Heart left ventricle (tissue), 13 donors: ENCODE measurements at regions not wholly inside any gene's neighbourhood (a gene's known extent, or its start where the extent isn't known, plus 50 kb on each side); places are given as distances from the start of the nearest gene placed in this dataset.

Experiments used
- CTCF ChIP-seq, 12 donors: fragments of 200-600 bp; sonication (generic) in 4 of 12; IDR thresholded peaks; one replicate each; pipeline versions ENCODE4 v1.5.0 to v1.8.0; 2018 to 2022; ENCODE audit warnings: antibody characterized with exemption in 12 of 12, mild to moderate bottlenecking in 5 of 12
- POLR2A ChIP-seq, 2 donors: fragments of 450-650 bp; IDR thresholded peaks; one replicate each; pipeline ENCODE4 v1.6.1; 2017; ENCODE audit warnings: antibody characterized with exemption in 2 of 2, mild to moderate bottlenecking in 2 of 2, moderate library complexity in 2 of 2
- donor health status: ischemic (EF 13 %, LVEDD 7.1; RV severe dilation, severe dysfunction).
- donor health status: DM: no; HTN: yes; CAD: no.
- donor health status: DM: no; HTN: no; CAD: no.
- donor health status: ischemic (EF 25% LVEDD 6.9; RV normal size, moderate dysfunction).
- donor health status: ischemic (EF 25% LVEDD 5.7; RV mildly dilated, moderate dysfunction).
- donor health status: ischemic (EF 35%, LVEDD 5.7; RV mildly dilated, moderate dysfunction).
- donor health status: nonischemic (EF 11% LVEDD 7.7; RV severe dilation, severe dysfunction).
- donor health status: DM: yes; HTN: yes; CAD: no.
- donor health status: PGD.
- donor health status: ischemic (EF 29% LVEDD 5.4; RV normal size, mild dysfunction).
- donor health status: nonischemic (EF 23%, LVEDD 6.1; RV moderate dilation, normal function).

GRCh38 chr1:29865051-29865450 is 628.7 kb downstream of the PTPRU start:
- TF ChIP-seq CTCF (IDR thresholded peaks at IDR 0.05), result no peak
- no peak for TF ChIP-seq POLR2A (IDR thresholded peaks at IDR 0.05)
